HG02763 (cell line): ENCODE measurements at regions not wholly inside any gene's neighbourhood (a gene's known extent, or its start where the extent isn't known, plus 50 kb on each side); places are given as distances from the start of the nearest gene placed in this dataset.

Source experiments
- ATAC-seq: cut with Tn5 transposase; IDR thresholded peaks from one replicate; pipeline ENCODE4 v1.9.1; 2021; ENCODE audit warnings: mild to moderate bottlenecking, moderate library complexity; ENCODE audit not compliant: unreplicated experiment

DNA sequence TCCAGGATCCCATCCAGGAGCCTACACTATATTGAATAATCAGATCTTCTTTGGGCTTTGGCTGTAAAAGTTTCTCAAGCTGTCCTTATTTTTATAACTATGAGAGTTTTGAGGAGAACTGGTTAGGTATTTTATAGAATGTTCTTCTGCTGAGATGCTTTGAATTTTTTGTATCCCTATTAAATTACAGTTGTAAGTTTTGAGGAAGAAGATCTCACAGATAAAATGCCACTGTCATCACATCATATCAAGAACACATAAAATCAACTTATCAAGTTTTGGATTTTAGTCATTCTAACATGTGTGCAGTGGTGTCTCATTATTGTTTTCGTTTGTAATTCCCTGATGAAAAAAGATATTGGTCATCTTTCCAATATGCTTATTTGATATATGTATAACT is 260.2 kb upstream of the COL3A1 start:
- ATAC-seq = no peak

GRCh38 chr2:188720811-188721605 is 253.2 kb upstream of the COL3A1 start:
- no peak for ATAC-seq

DNA sequence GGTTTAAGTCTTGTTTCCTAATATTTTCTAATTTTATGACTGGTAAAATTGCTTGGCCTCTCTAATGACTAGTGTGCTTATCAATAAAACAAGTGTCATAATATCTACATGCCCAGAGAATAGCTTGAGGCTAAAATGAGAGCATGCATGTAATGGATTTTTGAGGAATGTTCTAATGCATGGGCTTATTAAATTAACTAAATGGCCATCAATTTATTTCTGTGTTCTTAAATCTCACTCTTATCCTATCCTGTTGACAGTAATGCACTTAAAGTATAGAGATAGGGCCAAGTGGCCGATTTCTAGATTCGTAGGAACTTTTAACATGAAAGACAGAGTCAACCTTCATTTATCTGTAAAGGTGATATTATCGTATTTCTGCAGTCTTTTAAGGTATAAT is 252.4 kb upstream of the COL3A1 start:
- no peak for ATAC-seq

DNA sequence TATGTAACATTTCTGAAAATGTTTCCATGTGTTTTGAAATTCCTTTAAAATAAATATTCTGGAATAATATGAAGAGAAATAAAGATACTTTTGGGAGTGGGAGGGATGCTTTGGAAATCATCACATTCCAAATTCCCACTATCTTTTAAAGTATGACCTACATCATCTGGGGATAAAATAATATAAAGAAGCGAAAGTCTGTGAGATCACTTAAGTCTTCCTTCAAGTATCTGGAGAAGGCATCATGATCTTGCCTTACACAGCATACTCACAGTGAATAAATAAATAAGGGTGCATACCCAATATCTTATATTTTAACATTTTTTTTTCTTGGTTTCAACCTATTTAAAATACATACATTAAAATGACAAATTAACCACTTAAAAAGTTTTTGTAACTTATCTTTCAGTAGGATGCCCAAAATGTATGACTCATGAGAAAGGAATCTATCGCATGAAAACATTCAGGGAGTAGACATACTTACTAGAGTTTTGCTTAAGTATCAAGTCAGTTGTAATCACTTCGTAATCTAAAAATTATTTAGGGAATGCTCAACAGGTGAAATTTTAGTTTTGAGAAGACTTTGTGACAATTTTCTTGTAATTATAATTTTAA is 248.3 kb upstream of the COL3A1 start:
- no peak for ATAC-seq

GRCh38 chr2:188726626-188727247 is 247.4 kb upstream of the COL3A1 start:
- ATAC-seq = no peak

DNA sequence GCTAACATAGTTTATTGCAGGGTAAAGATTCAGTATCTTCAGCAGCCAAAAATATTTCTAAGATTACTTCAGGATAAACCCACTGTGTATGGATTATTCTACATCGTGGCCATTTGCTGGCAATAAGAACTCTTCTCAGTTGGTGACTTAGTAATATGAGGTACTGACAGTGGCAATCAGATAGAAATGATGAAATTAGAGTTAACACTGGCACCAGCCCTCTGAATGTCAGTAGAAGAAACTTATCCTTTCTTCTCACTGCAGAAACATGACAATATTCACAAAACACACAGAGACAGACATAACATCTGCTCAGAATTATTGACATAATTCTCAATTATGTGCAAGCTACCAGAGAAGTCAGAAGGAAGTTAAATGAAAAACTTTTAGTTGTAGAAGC is 246.3 kb upstream of the COL3A1 start:
- no peak for ATAC-seq

DNA sequence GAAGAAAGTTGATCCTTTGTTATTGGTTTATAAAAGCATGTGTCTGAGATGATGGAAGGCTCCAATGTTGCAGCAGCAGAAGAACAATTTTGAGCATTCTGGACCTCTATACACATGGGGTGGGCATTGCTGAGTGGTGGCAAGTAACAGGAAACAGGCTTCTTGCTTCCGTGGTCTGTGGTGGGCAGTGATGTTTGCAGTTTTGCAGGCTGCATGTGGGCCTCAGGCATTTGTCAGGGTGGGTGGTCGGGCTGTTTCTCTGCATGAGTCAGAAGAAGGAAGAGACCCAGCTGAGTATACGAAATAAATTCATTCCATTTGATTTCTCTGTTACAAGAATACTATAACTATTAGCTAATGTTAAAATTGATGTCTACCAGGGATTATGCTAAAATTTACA is 239.5 kb upstream of the COL3A1 start:
- ATAC-seq = no peak

DNA sequence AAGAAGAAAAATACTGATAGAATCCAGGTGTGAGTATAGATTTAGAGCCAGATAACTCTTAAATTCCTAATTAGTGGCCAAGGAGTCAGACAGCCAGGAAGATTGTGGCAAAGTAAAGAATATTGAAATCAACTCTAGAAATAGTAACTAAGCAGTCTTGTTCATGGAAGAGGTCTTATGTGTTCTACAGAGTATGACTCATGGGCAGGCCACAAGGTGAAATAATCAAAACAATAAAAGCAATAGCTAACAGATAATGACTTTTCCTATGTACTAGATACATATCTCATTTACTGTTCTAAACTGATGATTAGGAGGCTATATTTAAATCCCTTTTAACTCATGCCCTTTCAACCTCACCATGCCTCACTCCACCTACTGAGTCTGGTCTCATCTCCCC is 227.4 kb upstream of the COL3A1 start:
- ATAC-seq = no peak

GRCh38 chr2:188751816-188752215 is 222.4 kb upstream of the COL3A1 start:
- no peak for ATAC-seq

- no peak for ATAC-seq
Observed at GRCh38 chr2:188752311-188752710, 221.9 kb upstream of the COL3A1 start.

DNA sequence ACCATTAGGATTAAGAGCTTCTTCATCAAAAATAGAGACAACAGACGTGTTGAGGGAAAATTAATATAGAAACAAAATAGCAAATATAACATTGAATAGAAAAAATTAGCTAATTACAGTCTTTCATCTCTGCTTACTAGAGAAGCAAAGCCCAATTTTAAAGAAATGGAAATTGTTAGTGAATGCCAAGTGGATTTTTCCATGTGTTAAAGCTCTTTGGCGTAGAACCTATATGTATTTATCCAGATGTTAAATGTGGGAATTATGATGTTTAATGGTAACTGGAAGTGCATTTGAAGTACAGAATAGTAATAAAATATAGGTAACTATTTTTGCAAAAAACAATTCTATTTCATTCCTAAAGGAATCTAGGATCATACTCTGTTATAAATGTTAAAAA is 212.0 kb upstream of the COL3A1 start:
- ATAC-seq = no peak

DNA sequence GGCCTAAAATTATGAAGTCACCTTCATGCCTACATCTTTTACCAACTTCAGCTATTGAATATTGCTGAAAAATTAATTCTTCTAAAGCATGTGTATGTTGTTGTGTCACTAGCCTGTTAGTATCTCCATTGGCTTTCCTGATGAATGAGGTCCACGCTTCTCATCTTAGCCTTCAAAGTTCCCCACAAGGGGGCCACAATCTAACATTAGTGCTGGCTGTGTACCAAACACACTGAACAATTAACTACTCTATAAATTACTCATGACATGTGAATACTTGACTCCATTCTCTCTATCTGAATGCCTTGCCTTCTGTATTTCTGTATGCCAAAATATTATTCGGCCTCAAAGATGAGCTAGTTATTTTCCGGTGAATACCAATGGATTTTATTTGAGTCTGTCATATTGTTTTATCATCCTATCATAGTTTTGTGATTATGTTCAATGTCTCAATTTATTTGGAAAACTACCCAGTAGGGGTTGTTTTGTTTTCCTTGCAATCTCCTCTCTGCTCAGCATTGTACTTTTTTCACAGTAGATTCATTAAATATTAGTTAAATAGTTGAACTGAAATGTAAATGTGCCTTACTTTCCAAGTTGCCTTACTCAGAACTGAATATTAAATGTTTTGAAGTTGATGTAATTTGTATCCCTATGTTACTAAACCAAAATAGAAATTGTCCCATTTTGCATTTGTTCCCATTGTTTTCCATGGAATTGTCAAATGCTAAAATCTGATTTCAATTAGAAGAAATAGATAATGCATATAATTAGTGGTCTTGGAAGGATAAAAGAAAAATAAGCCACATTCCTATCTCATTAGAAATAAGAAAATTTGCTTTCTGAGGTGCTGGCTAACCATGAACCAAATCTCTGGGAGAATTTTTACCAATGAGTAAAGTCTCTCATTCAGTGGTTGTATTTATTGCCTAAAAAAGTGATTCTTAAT is 208.4 kb upstream of the COL3A1 start:
- no peak for ATAC-seq

- ATAC-seq = no peak
Observed at GRCh38 chr2:188766471-188766856, 207.7 kb upstream of the COL3A1 start.

DNA sequence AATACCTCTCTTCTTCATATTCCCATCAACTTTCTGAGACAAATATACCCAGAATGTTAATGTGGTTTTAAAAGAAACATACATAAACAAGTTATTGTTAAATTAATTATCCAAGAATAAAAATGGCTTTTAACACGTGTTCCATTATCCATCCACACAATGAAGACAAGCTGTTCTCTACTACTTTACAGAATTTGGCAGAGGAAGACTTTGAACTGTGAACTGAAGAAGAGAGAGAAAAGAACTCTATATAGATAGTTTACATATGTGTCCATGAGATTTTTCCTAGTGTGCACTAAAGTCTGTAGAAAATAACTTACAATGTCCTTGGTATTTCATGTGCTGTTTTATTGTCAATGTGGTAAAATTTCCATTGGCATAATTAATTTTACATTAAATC is 207.0 kb upstream of the COL3A1 start:
- no peak for ATAC-seq

- ATAC-seq = no peak
Observed at GRCh38 chr2:188770296-188770695, 203.9 kb upstream of the COL3A1 start.

DNA sequence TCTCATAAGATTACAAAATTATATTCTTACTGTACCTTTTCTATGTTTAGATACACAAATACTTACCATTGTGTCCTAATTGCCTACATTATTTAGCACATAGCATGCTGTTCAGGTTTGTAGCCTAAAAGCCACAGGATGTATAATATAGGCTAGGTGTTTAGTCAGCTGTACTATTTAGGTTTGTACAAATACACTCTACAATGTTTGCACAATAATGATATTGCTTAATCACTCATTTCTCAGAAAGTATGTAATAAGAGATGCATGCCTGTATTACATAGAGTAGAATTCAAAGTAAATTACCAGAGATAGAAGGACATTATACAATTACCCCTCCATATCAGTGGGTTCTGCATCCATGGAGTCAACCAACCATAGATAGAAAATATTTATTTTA is 201.1 kb upstream of the COL3A1 start:
- ATAC-seq = no peak

GRCh38 chr2:188776634-188777033 is 197.5 kb upstream of the COL3A1 start:
- no peak for ATAC-seq

DNA sequence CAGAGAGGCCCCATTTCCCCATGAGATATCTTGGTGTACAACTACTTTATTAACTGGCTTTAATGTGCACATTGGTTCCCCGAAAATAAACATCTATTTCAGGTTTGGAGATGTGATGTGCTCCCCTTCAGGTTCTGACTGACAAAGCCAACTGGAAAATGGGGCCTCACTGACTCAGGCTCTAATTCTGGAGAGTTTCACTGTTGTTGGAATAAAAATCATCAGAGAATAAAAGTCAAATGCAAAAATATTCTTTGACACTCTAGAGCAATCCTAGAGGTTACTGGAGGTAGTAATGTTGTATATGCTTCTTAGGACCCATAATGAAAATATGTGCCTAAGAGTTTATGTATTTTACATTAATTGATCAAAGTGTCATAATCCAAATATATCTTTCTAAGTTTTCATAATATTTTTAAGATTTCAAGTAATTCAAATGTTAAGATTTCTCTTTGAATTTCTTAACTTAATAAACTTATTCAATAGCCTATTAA is 189.9 kb upstream of the COL3A1 start:
- ATAC-seq = no peak

GRCh38 chr2:188785061-188785460 is 189.1 kb upstream of the COL3A1 start:
- no peak for ATAC-seq

DNA sequence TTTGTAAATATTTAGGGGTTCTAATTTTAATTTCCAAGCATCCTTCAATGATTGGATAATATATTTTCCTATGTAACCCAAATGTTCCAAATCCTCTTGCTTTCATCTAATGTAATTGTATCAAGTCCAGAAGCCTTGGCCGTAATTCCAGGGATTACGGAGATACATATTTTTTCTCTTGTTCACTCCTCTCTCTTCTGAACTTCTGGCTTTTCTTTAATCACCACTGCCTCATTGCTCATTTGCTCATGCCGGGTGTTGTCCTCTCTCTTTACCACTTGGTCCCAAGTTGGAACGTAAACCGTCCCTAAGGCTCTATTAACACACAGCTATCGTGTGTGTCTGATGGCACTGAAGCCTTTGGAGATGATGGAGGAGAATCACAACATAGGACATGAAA is 188.7 kb upstream of the COL3A1 start:
- no peak for ATAC-seq

- no peak for ATAC-seq
Observed at GRCh38 chr2:188786368-188786841, 187.8 kb upstream of the COL3A1 start.
